H1 (cell line): ENCODE measurements at regions not wholly inside any gene's neighbourhood (a gene's known extent, or its start where the extent isn't known, plus 50 kb on each side); places are given as distances from the start of the nearest gene placed in this dataset.

Experiments used
- CTCF ChIA-PET: fragments of 300-600 bp; sonication (Branson Sonifier 250); formaldehyde crosslinking; loops from one replicate; lab custom pipeline; 2021; ENCODE audit not compliant: partially characterized antibody; lab: Charles Lee
- POLR2A ChIA-PET: fragments of 300-600 bp; sonication (Branson Sonifier 250); formaldehyde crosslinking; loops from one replicate; lab custom pipeline; 2021; ENCODE audit warnings: inconsistent platforms; ENCODE audit not compliant: partially characterized antibody; lab: Charles Lee
- DNase-seq, 2 experiments: peaks; one replicate each; pipeline versions ENCODE4 v3.0.0 to v3.0.0-alpha.2; 2010 to 2022; ENCODE audit warnings: low spot score in 2 of 2, low read depth in 1 of 2, mixed read lengths in 1 of 2
- FAIRE-seq: peaks from 2 replicates; lab custom pipeline; 2011; peaks lifted over from hg19 to GRCh38; lab: Jason Lieb, UNC
- H2AFZ ChIP-seq: 2 replicates; pipeline ENCODE4 v1.8.1; 2012; ENCODE audit warnings: low read length, inconsistent platforms
- H2AK5ac ChIP-seq: 2 replicates; pipeline ENCODE4 v1.6.1; 2013; ENCODE audit warnings: low read depth, low read length
- H2BK120ac ChIP-seq: replicated peaks from 2 replicates; pipeline ENCODE3; 2013; ENCODE audit warnings: low read depth, low read length, inconsistent platforms
- H2BK12ac ChIP-seq: 2 replicates; pipeline ENCODE4 v1.6.1; 2013; ENCODE audit warnings: low read depth, low read length
- H2BK15ac ChIP-seq: 2 replicates; pipeline ENCODE4 v1.6.1; 2013; ENCODE audit warnings: low read length
- H2BK20ac ChIP-seq: 2 replicates; pipeline ENCODE4 v1.6.1; 2013; ENCODE audit warnings: low read length
- H2BK5ac ChIP-seq: 2 replicates; pipeline ENCODE4 v1.6.1; 2013; ENCODE audit warnings: low read depth, low read length
- H3K14ac ChIP-seq: 2 replicates; pipeline ENCODE4 v1.6.1; 2013; ENCODE audit warnings: inconsistent platforms; ENCODE audit not compliant: insufficient read length
- H3K18ac ChIP-seq: 2 replicates; pipeline ENCODE4 v1.6.1; 2013; ENCODE audit warnings: low read length; ENCODE audit errors: extremely low read depth
- H3K23ac ChIP-seq: 2 replicates; pipeline ENCODE4 v1.6.1; 2013; ENCODE audit warnings: inconsistent platforms; ENCODE audit not compliant: insufficient read length
- H3K23me2 ChIP-seq: 2 replicates; pipeline ENCODE4 v1.6.1; 2013; ENCODE audit warnings: low read depth, low read length
- H3K27ac ChIP-seq: 2 replicates; pipeline ENCODE4 v1.6.1; 2011; ENCODE audit warnings: low read depth, low read length, inconsistent platforms
- H3K27me3 ChIP-seq, 4 experiments: replicated peaks in 1 of 4; 1 replicate in 1 of 4; 2 replicates in 3 of 4; pipeline versions ENCODE4 v1.6.1 to v1.8.1; 2011 to 2013; ENCODE audit warnings: low read length in 3 of 4, mild to moderate bottlenecking in 3 of 4, inconsistent platforms in 2 of 4, mixed read lengths in 2 of 4, moderate library complexity in 1 of 4; ENCODE audit not compliant: control insufficient read depth in 3 of 4, insufficient read depth in 3 of 4; ENCODE audit errors: extremely low read depth in 1 of 4
- H3K36me3 ChIP-seq, 4 experiments: 2 replicates each; pipeline versions ENCODE4 v1.6.1 to v1.8.1; 2011 to 2013; ENCODE audit warnings: mild to moderate bottlenecking in 4 of 4, low read length in 3 of 4, moderate library complexity in 2 of 4, control low read depth in 1 of 4, inconsistent platforms in 1 of 4; ENCODE audit not compliant: insufficient read depth in 4 of 4, control insufficient read depth in 2 of 4
- H3K4ac ChIP-seq: replicated peaks from 2 replicates; pipeline ENCODE3; 2013; ENCODE audit warnings: low read length, low read depth, mixed read lengths, inconsistent platforms; ENCODE audit not compliant: insufficient read length
- H3K4me1 ChIP-seq, 4 experiments: replicated peaks in 1 of 4; 1 replicate in 1 of 4; 2 replicates in 3 of 4; pipeline versions ENCODE4 v1.6.1 to v1.8.1; 2011 to 2013; ENCODE audit warnings: low read length in 3 of 4, inconsistent platforms in 2 of 4, mixed read lengths in 1 of 4; ENCODE audit not compliant: insufficient read depth in 4 of 4, control insufficient read depth in 3 of 4
- H3K4me2 ChIP-seq, 2 experiments: 2 replicates each; pipeline versions ENCODE4 v1.6.1 to v1.8.1; 2011 to 2013; ENCODE audit warnings: low read depth in 2 of 2, low read length in 2 of 2, control low read depth in 1 of 2, inconsistent platforms in 1 of 2, mild to moderate bottlenecking in 1 of 2; ENCODE audit not compliant: insufficient read depth in 1 of 2
- H3K4me3 ChIP-seq, 4 experiments: fragments of 200-600, 300-600 bp in 1 of 4; sonication (generic), shearing (Covaris generic), sonication (Bioruptor Twin) in 1 of 4; 2 replicates each; pipeline versions ENCODE4 v1.5.1 to v1.8.1; 2011 to 2016; ENCODE audit warnings: low read length in 4 of 4, low read depth in 3 of 4, control low read depth in 2 of 4, inconsistent platforms in 2 of 4, mild to moderate bottlenecking in 2 of 4, mixed read lengths in 1 of 4, moderate library complexity in 1 of 4; ENCODE audit not compliant: insufficient read depth in 2 of 4; ENCODE audit errors: extremely low read depth in 1 of 4
- H3K56ac ChIP-seq: replicated peaks from 2 replicates; pipeline ENCODE3; 2013; ENCODE audit warnings: low read depth, mild to moderate bottlenecking, mixed read lengths, low read length, inconsistent platforms; ENCODE audit not compliant: insufficient read length
- H3K79me1 ChIP-seq: 2 replicates; pipeline ENCODE4 v1.6.1; 2013; ENCODE audit warnings: low read depth, low read length, control low read depth
- H3K79me2 ChIP-seq, 2 experiments: 2 replicates each; pipeline versions ENCODE4 v1.6.1 to v1.8.1; 2012 to 2013; ENCODE audit warnings: low read length in 2 of 2, mild to moderate bottlenecking in 2 of 2, inconsistent platforms in 1 of 2; ENCODE audit not compliant: insufficient read depth in 2 of 2, control insufficient read depth in 1 of 2
- H3K9ac ChIP-seq, 4 experiments: replicated peaks in 1 of 4; 1 replicate in 1 of 4; 2 replicates in 3 of 4; pipeline versions ENCODE4 v1.6.1 to v1.8.1; 2011 to 2013; ENCODE audit warnings: low read depth in 3 of 4, low read length in 3 of 4, control low read depth in 2 of 4, mild to moderate bottlenecking in 2 of 4, moderate library complexity in 2 of 4, inconsistent platforms in 1 of 4; ENCODE audit errors: extremely low read depth in 1 of 4
- H3K9me3 ChIP-seq, 2 experiments: 2 replicates each; pipeline versions ENCODE4 v1.6.1 to v1.8.1; 2012 to 2013; ENCODE audit warnings: mild to moderate bottlenecking in 2 of 2, moderate library complexity in 2 of 2, control low read depth in 1 of 2, inconsistent platforms in 1 of 2, low read depth in 1 of 2, low read length in 1 of 2, mixed read lengths in 1 of 2; ENCODE audit not compliant: insufficient read depth in 2 of 2
- H4K20me1 ChIP-seq, 2 experiments: replicated peaks in 1 of 2; 2 replicates each; pipeline versions ENCODE3 to v1.8.1; 2011 to 2013; ENCODE audit warnings: inconsistent platforms in 2 of 2, low read length in 2 of 2, mild to moderate bottlenecking in 1 of 2; ENCODE audit not compliant: insufficient read depth in 2 of 2, control insufficient read depth in 1 of 2
- H4K5ac ChIP-seq: 2 replicates; pipeline ENCODE4 v1.6.1; 2013; ENCODE audit warnings: low read length, low read depth, mixed read lengths, inconsistent platforms; ENCODE audit not compliant: insufficient read length
- H4K8ac ChIP-seq: 2 replicates; pipeline ENCODE4 v1.8.0; 2013; ENCODE audit warnings: mild to moderate bottlenecking, moderate library complexity, low read length, inconsistent platforms; ENCODE audit not compliant: insufficient read depth; ENCODE audit errors: extremely low read depth
- H4K91ac ChIP-seq: replicated peaks from 2 replicates; pipeline ENCODE3; 2013; ENCODE audit warnings: low read length, mixed read lengths, inconsistent platforms; ENCODE audit not compliant: insufficient read length
- RAD21 ChIP-seq, 2 experiments: IDR thresholded peaks in 1 of 2; conservative IDR thresholded peaks in 1 of 2; 2 replicates each; pipeline ENCODE4 v1.6.1; 2011; ENCODE audit warnings: low read depth in 2 of 2, low read length in 2 of 2, improper control_type of control experiment in 1 of 2, inconsistent platforms in 1 of 2, mild to moderate bottlenecking in 1 of 2, moderate library complexity in 1 of 2
- WGBS, 2 experiments: shearing (Covaris generic) in 1 of 2; methylation state at CpG; one replicate each; pipeline versions ENCODE4 v1.1.6 to v1.1.7; 2013 to 2015; ENCODE audit warnings: low lambda C conversion rate in 2 of 2, mixed read lengths in 2 of 2, inconsistent platforms in 1 of 2, low coverage in 1 of 2, missing lambda C conversion rate in 1 of 2; ENCODE audit not compliant: insufficient replicate concordance in 2 of 2, insufficient coverage in 1 of 2, insufficient read length in 1 of 2; ENCODE audit errors: extremely low coverage in 1 of 2, missing lambda C conversion rate in 1 of 2; 5-methylcytosine and 5-hydroxymethylcytosine counted together

DNA sequence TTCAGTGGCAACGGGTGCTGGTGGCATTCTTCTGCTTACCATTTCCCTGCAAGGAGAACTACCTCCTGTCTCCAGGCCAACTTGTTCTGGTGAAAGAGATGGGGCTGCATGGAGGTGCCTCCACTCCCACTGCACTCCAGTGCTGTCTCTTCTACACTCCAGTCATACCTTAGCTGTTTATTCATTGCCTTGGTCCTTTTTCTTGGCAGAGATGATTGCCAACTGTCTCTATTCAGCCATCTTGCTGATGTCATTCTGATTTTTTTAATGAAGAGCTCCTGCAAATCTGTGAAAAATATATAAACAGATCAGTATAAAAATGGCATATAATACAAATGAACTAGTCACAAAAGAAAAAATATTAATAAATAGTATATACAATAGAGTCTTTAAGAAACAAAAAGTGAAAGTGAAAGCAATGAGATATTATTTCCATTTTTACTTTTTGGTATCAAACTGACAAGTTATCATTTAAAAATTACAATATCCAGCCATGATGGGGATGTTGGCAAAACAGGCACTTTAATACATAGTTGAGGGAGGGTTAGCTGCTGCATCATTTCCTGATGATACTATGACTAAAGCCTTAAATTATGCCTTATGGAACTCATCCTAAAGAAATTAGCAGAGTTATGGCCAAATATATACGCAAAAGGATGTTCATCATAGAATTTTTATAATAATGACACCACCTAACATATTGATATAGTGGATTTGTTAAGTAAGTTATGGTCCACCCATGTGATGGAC is 109.4 kb downstream of the CARTPT start:
- H3K23ac ChIP-seq = no peak overlapping the region
- H4K8ac ChIP-seq = no peak overlapping the region
- H3K56ac ChIP-seq = no peak overlapping the region
- no peak for DNase-seq
- no peaks in the 10 kb centered on the region for H3K23me2 ChIP-seq
- POLR2A ChIA-PET = no interaction called here
- H3K9ac ChIP-seq = no peak overlapping the region
- peaks cover 6 to 14% of the 10 kb centered on the region in 2 experiments; a peak in 3 of 4 replicates for H3K9me3 ChIP-seq
- no peak overlapping the region for H3K27ac ChIP-seq
- H4K20me1 ChIP-seq = no peaks in the 10 kb centered on the region
- H3K79me1 ChIP-seq = no peaks in the 10 kb centered on the region
- no peak overlapping the region for H2AK5ac ChIP-seq
- H3K4me2 ChIP-seq = no peak overlapping the region
- TF ChIP-seq RAD21 (IDR thresholded peaks at IDR 0.05 in 1 of 2, conservative IDR thresholded peaks at IDR 0.05 in 1 of 2; ENCODE audit: low read depth in 2 of 2, low read length in 2 of 2) = no peak
- TF ChIP-seq, all 59 proteins: peak for 0
- Histone ChIP-seq H3K79me2 (no peaks in the 10 kb centered on the region), H4K91ac (no peak overlapping the region), H2AFZ (no peak overlapping the region), H3K27me3 (no peaks in the 10 kb centered on the region), H3K18ac (no peak overlapping the region), H3K14ac (no peak overlapping the region), H2BK5ac (no peak overlapping the region), H4K5ac (no peak overlapping the region), H2BK20ac (no peak overlapping the region), H3K36me3 (no peaks in the 10 kb centered on the region), H2BK12ac (no peak overlapping the region), H2BK120ac (no peak overlapping the region), H3K4me3 (no peak overlapping the region), H2BK15ac (no peak overlapping the region), H3K4me1 (peaks cover 0 to 2% (median 0%) of the 10 kb centered on the region in 4 experiments; a peak in 1 of 7 replicates), H3K4ac (no peak overlapping the region)
- FAIRE-seq = no peak
- CTCF ChIA-PET = interaction anchor here (0.6 to 1.1 kb wide), 3 partner anchors 45 to 781 kb away, joined by 3 read pairs; no protein-coding TSS in a partner anchor
- 86% methylated on average over 2 of the region's 2 CpGs; no CpG with 5 or more reads in 1 of the 2 experiments for WGBS, 2 experiments
